ENCODE measurements at regions not wholly inside any gene's neighbourhood (a gene's known extent, or its start where the extent isn't known, plus 50 kb on each side); places are given as distances from the start of the nearest gene placed in this dataset.

GRCh38 chr3:22671848-22672247 is 531.3 kb upstream of the UBE2E2 start:
- TF ChIP-seq MAX (IDR thresholded peaks at IDR 0.05; ENCODE audit: low read depth) (no peak), EZH2phosphoT487 (IDR thresholded peaks at IDR 0.05; ENCODE audit: borderline replicate concordance, low read depth) (no peak), CTCF (IDR thresholded peaks at IDR 0.05) (peak; percentile 35), NFIC (IDR thresholded peaks at IDR 0.05; ENCODE audit: borderline replicate concordance) (no peak), RXRA (IDR thresholded peaks at IDR 0.05; ENCODE audit: borderline replicate concordance, low read depth) (no peak), SMC3 (IDR thresholded peaks at IDR 0.05; ENCODE audit: low read depth, low read length) (no peak), POLR2AphosphoS5 (IDR thresholded peaks at IDR 0.05; ENCODE audit: low read depth, low read length) (no peak), RFX5 (IDR thresholded peaks at IDR 0.05; ENCODE audit: low read length) (no peak), GABPA (IDR thresholded peaks at IDR 0.05; ENCODE audit: low read depth) (no peak), ELF1 (IDR thresholded peaks at IDR 0.05) (no peak), JUND (IDR thresholded peaks at IDR 0.05) (no peak), USF2 (IDR thresholded peaks at IDR 0.05; ENCODE audit: borderline replicate concordance, low read depth, low read length) (no peak)

Measured in SK-N-SH (cell line).